HG03469 (cell line): ENCODE measurements at regions not wholly inside any gene's neighbourhood (a gene's known extent, or its start where the extent isn't known, plus 50 kb on each side); places are given as distances from the start of the nearest gene placed in this dataset.

Experiments
- ATAC-seq: cut with Tn5 transposase; IDR thresholded peaks from one replicate; pipeline ENCODE4 v1.9.1; 2021; ENCODE audit warnings: mild to moderate bottlenecking, moderate library complexity, moderate number of reproducible peaks; ENCODE audit not compliant: unreplicated experiment

- ATAC-seq = no peak
These were observed 219.4 kb downstream of the FOXL1 start for GRCh38 chr16:86797700-86798099.

- no peak for ATAC-seq
These were observed 220.1 kb downstream of the FOXL1 start for GRCh38 chr16:86798247-86799041.

- no peak for ATAC-seq
These were observed 221.0 kb downstream of the FOXL1 start for GRCh38 chr16:86799367-86799766.

- no peak for ATAC-seq
These were observed 222.5 kb downstream of the FOXL1 start for GRCh38 chr16:86800894-86801293.

- no peak for ATAC-seq
These were observed 223.7 kb downstream of the FOXL1 start for GRCh38 chr16:86802013-86802412.

- ATAC-seq = no peak
These were observed 226.8 kb downstream of the FOXL1 start for GRCh38 chr16:86805188-86805587.

GRCh38 chr16:86806181-86806837 is 228.0 kb downstream of the FOXL1 start:
- ATAC-seq = no peak

GRCh38 chr16:86806838-86807351 is 228.5 kb downstream of the FOXL1 start:
- no peak for ATAC-seq

- ATAC-seq = no peak
These were observed 230.6 kb downstream of the FOXL1 start for GRCh38 chr16:86808863-86809444.

GRCh38 chr16:86809458-86809955 is 231.2 kb downstream of the FOXL1 start:
- no peak for ATAC-seq

- ATAC-seq = no peak
These were observed 231.7 kb downstream of the FOXL1 start for GRCh38 chr16:86810062-86810461.

GRCh38 chr16:86812363-86812970 is 234.1 kb downstream of the FOXL1 start:
- ATAC-seq = no peak

GRCh38 chr16:86814256-86814655 is 235.9 kb downstream of the FOXL1 start:
- ATAC-seq = no peak

- ATAC-seq = no peak
These were observed 238.7 kb downstream of the FOXL1 start for GRCh38 chr16:86816930-86817625.

GRCh38 chr16:86818671-86819532 is 240.6 kb downstream of the FOXL1 start:
- ATAC-seq = no peak

GRCh38 chr16:86819533-86819892 is 241.2 kb downstream of the FOXL1 start:
- no peak for ATAC-seq

- ATAC-seq = no peak
These were observed 243.5 kb downstream of the FOXL1 start for GRCh38 chr16:86821895-86822294.

GRCh38 chr16:86823125-86823524 is 244.8 kb downstream of the FOXL1 start:
- ATAC-seq = no peak

- ATAC-seq = no peak
These were observed 245.7 kb downstream of the FOXL1 start for GRCh38 chr16:86823888-86824671.
